GM12875 (cell line): ENCODE measurements at regions not wholly inside any gene's neighbourhood (a gene's known extent, or its start where the extent isn't known, plus 50 kb on each side); places are given as distances from the start of the nearest gene placed in this dataset.

ENCODE experiments used
- H3K4me3 ChIP-seq: one replicate; pipeline ENCODE4 v1.5.1; 2011; ENCODE audit warnings: low read depth, low read length, control low read depth
- CTCF ChIP-seq: IDR thresholded peaks from 2 replicates; pipeline ENCODE4 v1.5.1; 2011; ENCODE audit warnings: low read depth, mild to moderate bottlenecking, control low read depth, inconsistent platforms, low read length, moderate library complexity, borderline replicate concordance; ENCODE audit not compliant: insufficient read depth

- no peak overlapping the region for H3K4me3 ChIP-seq
- no peak for TF ChIP-seq CTCF
Measured at GRCh38 chrX:13094828-13095341, 50.5 kb upstream of the FAM9C start.

- TF ChIP-seq CTCF = no peak
- no peak overlapping the region for H3K4me3 ChIP-seq
Measured at GRCh38 chrX:13094374-13094773, 50.0 kb upstream of the FAM9C start.
